Neural crest cell (in vitro differentiated cells): ENCODE measurements at regions not wholly inside any gene's neighbourhood (a gene's known extent, or its start where the extent isn't known, plus 50 kb on each side); places are given as distances from the start of the nearest gene placed in this dataset.

Experiments
- DNase-seq: peaks from one replicate; pipeline ENCODE4 v3.0.0; 2021; ENCODE audit warnings: low read depth, mixed read lengths, low spot score
- H3K27ac Mint-ChIP-seq: one replicate; pipeline ENCODE4 v1.8.0; 2021; ENCODE audit warnings: mild to moderate bottlenecking, mixed read lengths; ENCODE audit not compliant: unreplicated experiment
- H3K27me3 Mint-ChIP-seq: 2 replicates; pipeline ENCODE4 v1.8.0; 2021; ENCODE audit warnings: low read depth, mild to moderate bottlenecking, mixed read lengths
- H3K36me3 Mint-ChIP-seq: 2 replicates; pipeline ENCODE4 v1.8.0; 2021; ENCODE audit warnings: low read depth, mild to moderate bottlenecking, mixed read lengths
- H3K4me1 Mint-ChIP-seq: 2 replicates; pipeline ENCODE4 v1.8.0; 2021; ENCODE audit warnings: mixed read lengths
- H3K4me3 Mint-ChIP-seq: one replicate; pipeline ENCODE4 v1.8.0; 2021; ENCODE audit warnings: mild to moderate bottlenecking, mixed read lengths
- H3K9me3 Mint-ChIP-seq: 2 replicates; pipeline ENCODE4 v1.8.0; 2021; ENCODE audit warnings: mixed read lengths
- CTCF ChIP-seq: fragments of 200-600 bp; sonication (generic); conservative IDR thresholded peaks from 2 replicates; pipeline ENCODE4 v1.5.0; 2021; ENCODE audit warnings: antibody characterized with exemption, mild to moderate bottlenecking

GRCh38 chrX:39983715-39984114, 114.0 kb downstream of the BCOR start:
- H3K36me3 Mint-ChIP-seq: peaks cover 3% of the 10 kb centered on the region
- H3K4me1 Mint-ChIP-seq: peaks cover 13% of the 10 kb centered on the region
- no peak overlapping the region for H3K4me3 Mint-ChIP-seq
- DNase-seq: no peak
- no peaks in the 10 kb centered on the region for H3K27me3 Mint-ChIP-seq
- TF ChIP-seq CTCF: no peak
- no peaks in the 10 kb centered on the region for H3K9me3 Mint-ChIP-seq
- no peak overlapping the region for H3K27ac Mint-ChIP-seq

GRCh38 chrX:39984191-39984956, 113.4 kb downstream of the BCOR start:
- Mint-ChIP-seq H3K9me3 (no peaks in the 10 kb centered on the region), H3K4me3 (no peak overlapping the region), H3K27me3 (no peaks in the 10 kb centered on the region), H3K27ac (no peak overlapping the region), H3K36me3 (peaks cover 3% of the 10 kb centered on the region), H3K4me1 (peaks cover 13% of the 10 kb centered on the region)
- no peak for DNase-seq
- TF ChIP-seq CTCF: no peak

GRCh38 chrX:39985071-39985470, 112.7 kb downstream of the BCOR start:
- no peaks in the 10 kb centered on the region for H3K9me3 Mint-ChIP-seq
- peaks cover 3% of the 10 kb centered on the region for H3K36me3 Mint-ChIP-seq
- no peak overlapping the region for H3K27ac Mint-ChIP-seq
- DNase-seq: no peak
- no peak for TF ChIP-seq CTCF
- H3K4me3 Mint-ChIP-seq: no peak overlapping the region
- H3K27me3 Mint-ChIP-seq: no peaks in the 10 kb centered on the region
- H3K4me1 Mint-ChIP-seq: peaks cover 13% of the 10 kb centered on the region

GRCh38 chrX:39985551-39985950, 112.2 kb downstream of the BCOR start:
- Mint-ChIP-seq H3K27me3 (no peaks in the 10 kb centered on the region), H3K4me1 (peaks cover 13% of the 10 kb centered on the region), H3K27ac (no peak overlapping the region), H3K36me3 (peaks cover 3% of the 10 kb centered on the region), H3K9me3 (no peaks in the 10 kb centered on the region), H3K4me3 (no peak overlapping the region)
- TF ChIP-seq CTCF: no peak
- no peak for DNase-seq

GRCh38 chrX:39988496-39988895, 109.3 kb downstream of the BCOR start:
- DNase-seq: no peak
- no peak overlapping the region for H3K4me3 Mint-ChIP-seq
- peaks cover 29% of the 10 kb centered on the region for H3K4me1 Mint-ChIP-seq
- peaks cover 3% of the 10 kb centered on the region for H3K36me3 Mint-ChIP-seq
- H3K9me3 Mint-ChIP-seq: peaks cover 1% of the 10 kb centered on the region
- TF ChIP-seq CTCF: no peak
- no peaks in the 10 kb centered on the region for H3K27me3 Mint-ChIP-seq
- no peak overlapping the region for H3K27ac Mint-ChIP-seq
